ENCODE measurements at regions not wholly inside any gene's neighbourhood (a gene's known extent, or its start where the extent isn't known, plus 50 kb on each side); places are given as distances from the start of the nearest gene placed in this dataset.
A peak's percentile ranks its signal among the peaks of the same experiment; 100 is the strongest.

- Mint-ChIP-seq H3K4me3 (no peak overlapping the region), H3K36me3 (ENCODE audit: low read depth) (no peaks in the 10 kb centered on the region), H3K4me1 (peaks cover 5% of the 10 kb centered on the region), H3K27ac (ENCODE audit: unreplicated experiment) (no peak overlapping the region), H3K27me3 (ENCODE audit: low read depth) (no peaks in the 10 kb centered on the region), H3K9me3 (no peaks in the 10 kb centered on the region)
- no peak for TF ChIP-seq CTCF (conservative IDR thresholded peaks at IDR 0.05)
- no peak for DNase-seq (ENCODE audit: low read depth, low spot score)
Observed at GRCh38 chr21:43352154-43352537, 74.8 kb downstream of the SIK1 start.

GRCh38 chr21:43351501-43352153, 75.3 kb downstream of the SIK1 start:
- no peak for DNase-seq (ENCODE audit: low read depth, low spot score)
- Mint-ChIP-seq H3K4me3 (no peak overlapping the region), H3K4me1 (peaks cover 5% of the 10 kb centered on the region), H3K9me3 (no peaks in the 10 kb centered on the region), H3K27me3 (ENCODE audit: low read depth) (no peaks in the 10 kb centered on the region), H3K27ac (ENCODE audit: unreplicated experiment) (peak overlapping the region; percentile 24), H3K36me3 (ENCODE audit: low read depth) (no peaks in the 10 kb centered on the region)
- TF ChIP-seq CTCF (conservative IDR thresholded peaks at IDR 0.05), result no peak

- Mint-ChIP-seq H3K4me1 (peaks cover 5% of the 10 kb centered on the region), H3K36me3 (ENCODE audit: low read depth) (no peaks in the 10 kb centered on the region), H3K9me3 (no peaks in the 10 kb centered on the region), H3K27ac (ENCODE audit: unreplicated experiment) (no peak overlapping the region), H3K27me3 (ENCODE audit: low read depth) (no peaks in the 10 kb centered on the region), H3K4me3 (no peak overlapping the region)
- no peak for TF ChIP-seq CTCF (conservative IDR thresholded peaks at IDR 0.05)
- no peak for DNase-seq (ENCODE audit: low read depth, low spot score)
Observed at GRCh38 chr21:43349644-43350043, 77.3 kb downstream of the SIK1 start.

GRCh38 chr21:43348801-43349261, 78.1 kb downstream of the SIK1 start:
- no peaks in the 10 kb centered on the region for H3K9me3 Mint-ChIP-seq

GRCh38 chr21:43348170-43348766, 78.7 kb downstream of the SIK1 start:
- Mint-ChIP-seq H3K9me3 (no peaks in the 10 kb centered on the region), H3K27me3 (ENCODE audit: low read depth) (no peaks in the 10 kb centered on the region), H3K36me3 (ENCODE audit: low read depth) (no peaks in the 10 kb centered on the region), H3K4me1 (peaks cover 5% of the 10 kb centered on the region), H3K4me3 (no peak overlapping the region), H3K27ac (ENCODE audit: unreplicated experiment) (no peak overlapping the region)
- no peak for DNase-seq (ENCODE audit: low read depth, low spot score)
- no peak for TF ChIP-seq CTCF (conservative IDR thresholded peaks at IDR 0.05)

More at GRCh38 chr21:43348801-43349261, 78.1 kb downstream of the SIK1 start:
- Mint-ChIP-seq H3K36me3 (ENCODE audit: low read depth) (no peaks in the 10 kb centered on the region), H3K27ac (ENCODE audit: unreplicated experiment) (peak overlapping the region; percentile 38), H3K4me1 (peaks cover 5% of the 10 kb centered on the region), H3K4me3 (no peak overlapping the region), H3K27me3 (ENCODE audit: low read depth) (no peaks in the 10 kb centered on the region)
- no peak for DNase-seq (ENCODE audit: low read depth, low spot score)
- no peak for TF ChIP-seq CTCF (conservative IDR thresholded peaks at IDR 0.05)

Data from neural crest cell (in vitro differentiated cells).